Upper lobe of right lung (tissue), 1 donor: ENCODE measurements at regions not wholly inside any gene's neighbourhood (a gene's known extent, or its start where the extent isn't known, plus 50 kb on each side); places are given as distances from the start of the nearest gene placed in this dataset.

Experiments
- ATAC-seq: fragments of 200-7000 bp; cut with Tn5 transposase; one replicate; pipeline ENCODE4 v1.9.1; 2020; ENCODE audit warnings: mild to moderate bottlenecking, moderate library complexity
- DNase-seq: peaks from one replicate; pipeline ENCODE4 v3.0.0-alpha.2; 2020
- H3K27ac ChIP-seq: fragments of 200-600 bp; one replicate; pipeline ENCODE4 v1.8.0; 2022
- H3K27me3 ChIP-seq: fragments of 200-600 bp; one replicate; pipeline ENCODE4 v1.8.0; 2022; ENCODE audit warnings: mild to moderate bottlenecking
- H3K36me3 ChIP-seq: fragments of 200-600 bp; one replicate; pipeline ENCODE4 v1.8.0; 2022
- H3K4me1 ChIP-seq: fragments of 200-600 bp; one replicate; pipeline ENCODE4 v1.8.0; 2022
- H3K4me3 ChIP-seq: fragments of 200-600 bp; one replicate; pipeline ENCODE4 v1.8.0; 2022; ENCODE audit warnings: mild to moderate bottlenecking
- H3K9me3 ChIP-seq: fragments of 200-600 bp; one replicate; pipeline ENCODE4 v1.8.0; 2022
- intact Hi-C: fragments of 100-400 bp; cut with DNase I; formaldehyde crosslinking; loops from one replicate; pipeline ENCODE4 v1.11.0; 2022
- TF ChIP-seq, protein P1 (sequence below): fragments of 200-600 bp; IDR thresholded peaks from one replicate; pipeline ENCODE4 v1.8.0; 2022; ENCODE audit warnings: antibody characterized with exemption
- donor health status: DM: no; HTN: yes; CAD: no; lungs with severe emphysema.

DNA sequence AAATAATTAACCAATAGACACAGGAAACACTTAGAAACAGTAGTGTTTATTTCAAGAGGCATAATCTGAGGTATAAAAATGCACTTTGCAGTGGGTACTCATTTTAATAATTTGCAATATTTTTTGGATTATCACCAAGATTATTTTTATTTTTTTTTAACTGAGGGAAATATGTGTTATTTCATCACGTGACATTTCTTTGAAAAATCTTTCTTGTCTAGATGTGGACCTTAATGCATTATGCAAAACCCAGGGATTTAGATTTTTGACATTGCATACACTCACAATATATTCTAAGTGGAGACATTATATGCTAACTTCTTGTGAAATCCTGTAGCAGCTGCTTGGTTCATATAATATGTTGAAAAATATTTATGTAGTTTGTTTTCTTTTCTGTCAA, 260.4 kb upstream of the MEIS2 start:
- ATAC-seq, result no peak
- no peak overlapping the region for H3K4me3 ChIP-seq
- TF ChIP-seq, protein P1, sequence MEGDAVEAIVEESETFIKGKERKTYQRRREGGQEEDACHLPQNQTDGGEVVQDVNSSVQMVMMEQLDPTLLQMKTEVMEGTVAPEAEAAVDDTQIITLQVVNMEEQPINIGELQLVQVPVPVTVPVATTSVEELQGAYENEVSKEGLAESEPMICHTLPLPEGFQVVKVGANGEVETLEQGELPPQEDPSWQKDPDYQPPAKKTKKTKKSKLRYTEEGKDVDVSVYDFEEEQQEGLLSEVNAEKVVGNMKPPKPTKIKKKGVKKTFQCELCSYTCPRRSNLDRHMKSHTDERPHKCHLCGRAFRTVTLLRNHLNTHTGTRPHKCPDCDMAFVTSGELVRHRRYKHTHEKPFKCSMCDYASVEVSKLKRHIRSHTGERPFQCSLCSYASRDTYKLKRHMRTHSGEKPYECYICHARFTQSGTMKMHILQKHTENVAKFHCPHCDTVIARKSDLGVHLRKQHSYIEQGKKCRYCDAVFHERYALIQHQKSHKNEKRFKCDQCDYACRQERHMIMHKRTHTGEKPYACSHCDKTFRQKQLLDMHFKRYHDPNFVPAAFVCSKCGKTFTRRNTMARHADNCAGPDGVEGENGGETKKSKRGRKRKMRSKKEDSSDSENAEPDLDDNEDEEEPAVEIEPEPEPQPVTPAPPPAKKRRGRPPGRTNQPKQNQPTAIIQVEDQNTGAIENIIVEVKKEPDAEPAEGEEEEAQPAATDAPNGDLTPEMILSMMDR, result no peak
- no peaks in the 10 kb centered on the region for H3K4me1 ChIP-seq
- H3K27ac ChIP-seq, result no peak overlapping the region
- DNase-seq, result no peak
- intact Hi-C loops, result no loop called here
- no peaks in the 10 kb centered on the region for H3K36me3 ChIP-seq
- H3K9me3 ChIP-seq, result no peaks in the 10 kb centered on the region
- H3K27me3 ChIP-seq, result no peaks in the 10 kb centered on the region

- ATAC-seq (no peak), DNase-seq (no peak)
- intact Hi-C loops, result no loop called here
- no peaks in the 10 kb centered on the region for H3K9me3 ChIP-seq
- H3K27me3 ChIP-seq, result no peaks in the 10 kb centered on the region
- H3K27ac ChIP-seq, result no peak overlapping the region
- H3K4me3 ChIP-seq, result no peak overlapping the region
- TF ChIP-seq, protein P1, result no peak
- no peaks in the 10 kb centered on the region for H3K4me1 ChIP-seq
- no peaks in the 10 kb centered on the region for H3K36me3 ChIP-seq
Measured at GRCh38 chr15:37361621-37362020, 261.3 kb upstream of the MEIS2 start.

DNA sequence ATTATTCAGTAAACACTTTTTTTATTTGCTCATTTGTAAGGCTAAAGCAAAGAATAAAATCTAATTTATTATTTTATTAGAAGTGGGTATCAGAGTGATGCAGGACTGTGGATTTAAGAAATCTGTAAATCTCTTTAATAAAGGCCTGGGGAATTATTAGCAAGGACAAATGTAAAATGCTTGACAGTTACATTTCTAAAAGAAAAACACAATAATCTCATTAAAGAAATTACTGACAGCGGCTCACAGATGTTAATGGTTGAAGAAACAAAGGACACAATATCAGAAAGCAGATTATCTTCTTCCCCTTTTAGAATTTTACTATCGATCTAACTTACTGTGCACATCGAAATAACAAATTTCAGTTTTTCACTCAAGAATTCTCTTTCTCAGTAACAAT, 262.1 kb upstream of the MEIS2 start:
- H3K27ac ChIP-seq, result no peak overlapping the region
- no peaks in the 10 kb centered on the region for H3K27me3 ChIP-seq
- ATAC-seq, result no peak
- H3K36me3 ChIP-seq, result no peaks in the 10 kb centered on the region
- no peaks in the 10 kb centered on the region for H3K4me1 ChIP-seq
- DNase-seq, result no peak
- no peak overlapping the region for H3K4me3 ChIP-seq
- TF ChIP-seq, protein P1, result no peak
- no peaks in the 10 kb centered on the region for H3K9me3 ChIP-seq
- intact Hi-C loops, result no loop called here

GRCh38 chr15:37368961-37369360, 268.6 kb upstream of the MEIS2 start:
- H3K4me1 ChIP-seq, result no peaks in the 10 kb centered on the region
- intact Hi-C loops, result no loop called here
- no peaks in the 10 kb centered on the region for H3K27me3 ChIP-seq
- TF ChIP-seq, protein P1, result no peak
- no peak for ATAC-seq
- H3K4me3 ChIP-seq, result no peak overlapping the region
- no peaks in the 10 kb centered on the region for H3K36me3 ChIP-seq
- no peak for DNase-seq
- H3K27ac ChIP-seq, result no peak overlapping the region
- no peaks in the 10 kb centered on the region for H3K9me3 ChIP-seq

DNA sequence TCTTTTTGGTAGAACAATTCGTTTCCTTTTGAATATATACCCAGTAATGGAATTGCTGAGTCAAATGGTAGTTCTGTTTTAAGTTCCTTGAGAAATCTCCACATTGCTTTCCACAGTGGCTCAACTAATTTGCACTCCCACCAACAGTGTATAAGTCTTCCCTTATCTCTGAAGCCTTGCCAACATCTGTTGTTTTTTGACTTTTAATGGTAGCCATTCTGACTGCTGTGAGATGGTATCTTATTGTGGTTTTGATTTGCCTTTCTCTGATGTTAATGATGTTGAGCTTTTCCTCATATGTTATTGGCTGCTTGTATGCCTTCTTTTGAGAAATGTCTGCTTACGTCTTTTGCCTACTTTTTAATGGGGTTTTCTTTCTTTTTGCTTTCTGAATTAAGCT, 270.6 kb upstream of the MEIS2 start:
- TF ChIP-seq, protein P1, result no peak

DNA sequence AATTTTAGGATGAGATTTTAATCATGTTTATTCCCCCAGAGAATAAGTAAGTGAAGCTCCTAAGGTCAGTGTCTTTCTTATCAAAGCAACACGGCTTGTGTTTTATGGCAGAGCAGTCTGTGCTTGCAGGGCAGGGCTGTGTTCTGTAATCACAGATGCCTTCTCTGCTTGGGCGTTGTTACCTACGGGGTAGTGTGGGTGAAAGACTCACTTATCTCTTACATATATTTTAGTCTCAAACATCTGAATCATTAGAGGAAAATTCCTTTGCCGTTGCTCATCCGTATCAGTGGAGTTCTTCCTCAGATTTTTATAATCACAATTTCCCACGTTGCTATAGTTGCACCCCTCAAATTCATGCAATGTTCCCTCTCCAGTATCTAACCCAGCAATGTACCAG, 271.7 kb upstream of the MEIS2 start:
- Histone ChIP-seq H3K4me3 (no peak overlapping the region), H3K27ac (no peak overlapping the region), H3K36me3 (no peaks in the 10 kb centered on the region), H3K9me3 (no peaks in the 10 kb centered on the region), H3K4me1 (no peaks in the 10 kb centered on the region), H3K27me3 (no peaks in the 10 kb centered on the region)
- DNase-seq (no peak), ATAC-seq (no peak)
- TF ChIP-seq, protein P1, result no peak
- intact Hi-C loops, result no loop called here

More for the DNA sequence above, 270.6 kb upstream of the MEIS2 start:
- ATAC-seq (no peak), DNase-seq (no peak)
- Histone ChIP-seq H3K27ac (no peak overlapping the region), H3K27me3 (no peaks in the 10 kb centered on the region), H3K36me3 (no peaks in the 10 kb centered on the region), H3K4me3 (no peak overlapping the region), H3K4me1 (no peaks in the 10 kb centered on the region), H3K9me3 (no peaks in the 10 kb centered on the region)
- intact Hi-C loops, result no loop called here
